ENCODE measurements at regions not wholly inside any gene's neighbourhood (a gene's known extent, or its start where the extent isn't known, plus 50 kb on each side); places are given as distances from the start of the nearest gene placed in this dataset.
A peak's percentile ranks its signal among the peaks of the same experiment; 100 is the strongest.

GRCh38 chr4:187065396-187065795, 341.7 kb upstream of the FAT1 start:
- ChIA-PET CTCF (no interaction called here), POLR2A (interaction anchor here (0.6 kb wide), 1 partner anchor 89 kb away, joined by 6 read pairs; no protein-coding TSS in a partner anchor)
- H3K27me3 ChIP-seq (ENCODE audit: control insufficient read depth, insufficient read depth, low read length): no peaks in the 10 kb centered on the region
- no peaks in the 10 kb centered on the region for H3K36me3 ChIP-seq (ENCODE audit: control insufficient read depth, insufficient read depth, low read length)
- TF ChIP-seq, protein P1, sequence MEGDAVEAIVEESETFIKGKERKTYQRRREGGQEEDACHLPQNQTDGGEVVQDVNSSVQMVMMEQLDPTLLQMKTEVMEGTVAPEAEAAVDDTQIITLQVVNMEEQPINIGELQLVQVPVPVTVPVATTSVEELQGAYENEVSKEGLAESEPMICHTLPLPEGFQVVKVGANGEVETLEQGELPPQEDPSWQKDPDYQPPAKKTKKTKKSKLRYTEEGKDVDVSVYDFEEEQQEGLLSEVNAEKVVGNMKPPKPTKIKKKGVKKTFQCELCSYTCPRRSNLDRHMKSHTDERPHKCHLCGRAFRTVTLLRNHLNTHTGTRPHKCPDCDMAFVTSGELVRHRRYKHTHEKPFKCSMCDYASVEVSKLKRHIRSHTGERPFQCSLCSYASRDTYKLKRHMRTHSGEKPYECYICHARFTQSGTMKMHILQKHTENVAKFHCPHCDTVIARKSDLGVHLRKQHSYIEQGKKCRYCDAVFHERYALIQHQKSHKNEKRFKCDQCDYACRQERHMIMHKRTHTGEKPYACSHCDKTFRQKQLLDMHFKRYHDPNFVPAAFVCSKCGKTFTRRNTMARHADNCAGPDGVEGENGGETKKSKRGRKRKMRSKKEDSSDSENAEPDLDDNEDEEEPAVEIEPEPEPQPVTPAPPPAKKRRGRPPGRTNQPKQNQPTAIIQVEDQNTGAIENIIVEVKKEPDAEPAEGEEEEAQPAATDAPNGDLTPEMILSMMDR (IDR thresholded peaks at IDR 0.05; ENCODE audit: insufficient read depth, low read depth, low read length): no peak
- no peak overlapping the region for H3K4me3 ChIP-seq (ENCODE audit: low read depth, low read length)
- peak; percentile 17 for DNase-seq (ENCODE audit: low read depth)

- POLR2A ChIA-PET: no interaction called here
- no peak for DNase-seq (ENCODE audit: low read depth)
- TF ChIP-seq, protein P1 (IDR thresholded peaks at IDR 0.05; ENCODE audit: insufficient read depth, low read depth, low read length): no peak
- CTCF ChIA-PET: no interaction called here
- Histone ChIP-seq H3K36me3 (ENCODE audit: control insufficient read depth, insufficient read depth, low read length) (no peaks in the 10 kb centered on the region), H3K4me3 (ENCODE audit: low read depth, low read length) (no peak overlapping the region), H3K27me3 (ENCODE audit: control insufficient read depth, insufficient read depth, low read length) (no peaks in the 10 kb centered on the region)
Observed at GRCh38 chr4:187065806-187066205, 342.1 kb upstream of the FAT1 start.

DNA sequence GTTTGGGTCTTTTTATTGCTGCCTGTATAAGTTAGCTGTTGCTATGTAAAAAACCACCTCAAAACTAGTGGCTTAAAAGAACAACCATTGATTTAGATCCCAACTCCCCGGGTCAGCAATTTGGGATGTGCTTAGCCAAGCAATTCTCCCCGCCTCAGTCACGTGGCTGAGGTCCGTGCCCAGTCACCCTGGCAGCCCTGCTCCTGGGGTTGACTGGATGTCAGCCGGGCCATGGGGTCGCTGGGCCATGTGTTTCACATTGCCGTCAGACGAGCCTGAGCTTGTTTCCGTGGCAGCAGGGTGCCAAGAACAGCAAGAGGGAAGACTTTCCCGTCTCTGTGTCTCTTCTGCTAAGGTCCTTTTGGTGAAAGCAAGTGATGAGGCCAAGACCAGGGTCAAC, 345.7 kb upstream of the FAT1 start:
- ChIA-PET POLR2A (no interaction called here), CTCF (interaction anchor here (0.8 kb wide), 1 partner anchor 12 kb away, joined by 3 read pairs; no protein-coding TSS in a partner anchor)
- Histone ChIP-seq H3K4me3 (ENCODE audit: low read depth, low read length) (no peak overlapping the region), H3K36me3 (ENCODE audit: control insufficient read depth, insufficient read depth, low read length) (no peaks in the 10 kb centered on the region), H3K27me3 (ENCODE audit: control insufficient read depth, insufficient read depth, low read length) (no peaks in the 10 kb centered on the region)
- TF ChIP-seq, protein P1 (IDR thresholded peaks at IDR 0.05; ENCODE audit: insufficient read depth, low read depth, low read length): no peak
- no peak for DNase-seq (ENCODE audit: low read depth)

DNA sequence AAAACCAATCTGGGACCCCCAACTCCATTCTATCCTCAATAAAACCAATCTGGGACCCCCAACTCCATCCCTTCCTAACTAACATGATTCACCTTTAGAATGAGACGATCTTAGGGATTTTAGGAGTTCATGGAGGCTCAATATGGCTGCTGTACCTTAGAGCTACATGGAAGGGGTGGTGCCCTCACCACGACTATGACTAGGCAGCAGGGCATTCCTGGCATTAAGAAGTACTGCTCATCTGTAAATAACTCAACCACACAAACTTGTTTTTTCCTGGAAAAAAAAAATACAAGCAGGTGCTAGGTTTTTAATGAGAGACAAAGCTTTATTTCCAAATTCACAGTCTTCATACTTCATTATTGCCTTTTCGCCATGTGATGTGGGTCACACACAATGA, 346.5 kb upstream of the FAT1 start:
- CTCF ChIA-PET: interaction anchor here (0.8 kb wide), 1 partner anchor 12 kb away, joined by 3 read pairs; no protein-coding TSS in a partner anchor
- no peak for DNase-seq (ENCODE audit: low read depth)
- POLR2A ChIA-PET: no interaction called here
- Histone ChIP-seq H3K36me3 (ENCODE audit: control insufficient read depth, insufficient read depth, low read length) (no peaks in the 10 kb centered on the region), H3K4me3 (ENCODE audit: low read depth, low read length) (no peak overlapping the region), H3K27me3 (ENCODE audit: control insufficient read depth, insufficient read depth, low read length) (no peaks in the 10 kb centered on the region)
- TF ChIP-seq, protein P1 (IDR thresholded peaks at IDR 0.05; ENCODE audit: insufficient read depth, low read depth, low read length): no peak

GRCh38 chr4:187070740-187071139, 347.1 kb upstream of the FAT1 start:
- TF ChIP-seq, protein P1 (IDR thresholded peaks at IDR 0.05; ENCODE audit: insufficient read depth, low read depth, low read length): no peak
- Histone ChIP-seq H3K27me3 (ENCODE audit: control insufficient read depth, insufficient read depth, low read length) (no peaks in the 10 kb centered on the region), H3K36me3 (ENCODE audit: control insufficient read depth, insufficient read depth, low read length) (no peaks in the 10 kb centered on the region), H3K4me3 (ENCODE audit: low read depth, low read length) (no peak overlapping the region)
- CTCF ChIA-PET: no interaction called here
- POLR2A ChIA-PET: no interaction called here
- DNase-seq (ENCODE audit: low read depth): no peak

Data from BJ (cell line).